ENCODE measurements at regions not wholly inside any gene's neighbourhood (a gene's known extent, or its start where the extent isn't known, plus 50 kb on each side); places are given as distances from the start of the nearest gene placed in this dataset.

DNA sequence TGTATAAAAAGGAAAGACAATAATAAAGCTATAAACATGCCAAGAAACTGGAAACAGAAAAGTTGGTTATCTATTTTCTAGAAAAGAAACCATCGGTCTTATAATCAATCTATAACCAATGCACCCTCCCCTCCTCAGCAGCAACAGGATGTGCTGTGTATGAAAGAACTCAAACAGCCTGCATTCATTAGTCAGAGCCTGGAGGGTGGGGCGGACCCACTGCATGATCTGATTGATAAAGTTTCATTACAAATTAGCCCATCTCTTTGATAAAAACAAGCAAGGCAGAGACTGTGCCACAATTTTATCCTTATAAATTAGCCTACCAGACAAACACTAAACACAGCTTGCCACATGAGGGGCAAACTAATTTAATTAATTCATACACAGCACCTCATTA, 448.1 kb downstream of the BCAT1 start:
- no peak for DNase-seq

GRCh38 chr12:24500421-24500820, 448.5 kb downstream of the BCAT1 start:
- DNase-seq, result no peak

DNA sequence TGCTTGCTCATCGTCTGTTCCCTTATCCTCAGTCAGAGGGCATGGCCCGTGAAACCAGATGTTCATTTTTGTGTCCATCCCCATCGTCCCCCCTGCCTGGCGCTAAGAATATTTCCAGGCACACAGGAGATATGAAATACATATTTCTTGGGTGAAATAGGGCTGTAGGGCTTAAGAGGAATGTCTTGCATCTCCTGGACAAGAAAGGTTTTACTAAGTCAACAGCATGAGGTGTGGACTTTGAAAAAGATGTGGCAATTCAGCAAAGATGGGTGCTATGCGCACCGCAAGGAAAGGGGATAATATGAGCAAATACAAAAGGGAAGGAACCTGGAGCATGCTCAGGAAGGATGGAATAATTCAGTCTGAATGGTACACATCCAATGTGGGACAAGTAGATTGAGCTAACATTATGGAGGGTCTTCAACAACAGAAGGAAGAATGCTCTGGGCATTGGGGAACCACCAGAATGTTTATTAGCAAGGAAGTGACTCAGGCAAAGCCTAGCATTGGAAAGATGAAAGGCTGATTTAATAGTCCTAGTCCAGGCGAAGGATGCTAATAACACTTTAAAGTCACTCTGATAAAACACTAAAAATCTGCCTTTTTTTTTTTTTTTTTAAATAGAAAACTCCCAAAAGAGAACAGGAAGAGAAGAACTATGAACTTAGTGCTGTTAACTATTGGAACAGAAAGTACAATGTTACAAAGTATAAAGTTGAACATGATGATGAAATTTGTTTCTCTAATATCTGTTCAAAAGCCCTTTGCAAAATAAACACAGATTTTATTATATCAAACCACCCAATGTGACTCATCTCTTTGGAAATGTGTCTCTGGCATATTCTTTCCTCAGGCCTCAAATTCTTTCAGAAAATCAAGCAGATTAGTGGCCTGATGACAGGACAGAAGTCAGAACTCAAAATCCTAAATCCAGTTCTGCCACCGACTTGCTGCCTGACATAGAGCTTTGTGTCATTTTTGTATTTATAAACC, 449.5 kb downstream of the BCAT1 start:
- no peak for DNase-seq

DNA sequence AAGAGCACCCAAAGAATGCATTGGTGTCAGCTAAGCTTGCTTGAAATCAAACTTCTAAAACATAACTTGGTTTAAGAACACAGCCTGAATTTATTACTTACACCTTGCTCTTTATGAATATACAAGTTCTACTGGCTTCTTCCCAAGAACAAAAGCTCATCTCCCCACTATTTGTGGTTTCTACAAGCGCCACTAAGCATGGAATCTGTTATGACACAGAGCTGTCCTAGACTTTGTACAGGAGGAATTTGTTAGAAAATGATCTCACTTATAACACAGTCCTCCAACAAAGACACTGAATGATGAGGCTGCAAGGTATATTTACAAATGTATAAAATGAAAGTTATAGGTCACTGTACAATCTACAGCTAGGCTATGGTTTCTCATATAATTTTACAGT, 452.1 kb downstream of the BCAT1 start:
- DNase-seq, result no peak

- no peak for DNase-seq
These were observed 454.5 kb downstream of the BCAT1 start for GRCh38 chr12:24494401-24494800.

- DNase-seq, result no peak
These were observed 456.9 kb downstream of the BCAT1 start for GRCh38 chr12:24491968-24492367.

DNA sequence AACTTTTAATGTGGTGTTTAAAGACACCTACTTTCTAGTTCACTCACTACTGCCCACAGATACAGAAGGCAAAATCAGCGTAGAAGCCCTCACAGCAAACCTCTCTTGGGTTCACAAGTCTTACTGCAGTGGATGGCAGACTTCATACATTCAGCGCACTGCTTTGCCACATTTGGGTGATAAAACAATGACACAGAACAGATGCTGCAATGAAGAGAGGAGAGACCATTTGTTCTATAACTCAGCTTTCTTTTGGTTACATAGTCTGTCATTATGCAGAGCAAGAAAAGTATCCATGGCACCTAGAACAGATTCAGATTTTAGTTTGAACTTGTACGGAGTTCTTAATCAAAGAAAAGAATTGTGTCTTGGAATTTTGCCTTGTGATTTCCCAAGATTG, 459.0 kb downstream of the BCAT1 start:
- DNase-seq, result no peak

DNA sequence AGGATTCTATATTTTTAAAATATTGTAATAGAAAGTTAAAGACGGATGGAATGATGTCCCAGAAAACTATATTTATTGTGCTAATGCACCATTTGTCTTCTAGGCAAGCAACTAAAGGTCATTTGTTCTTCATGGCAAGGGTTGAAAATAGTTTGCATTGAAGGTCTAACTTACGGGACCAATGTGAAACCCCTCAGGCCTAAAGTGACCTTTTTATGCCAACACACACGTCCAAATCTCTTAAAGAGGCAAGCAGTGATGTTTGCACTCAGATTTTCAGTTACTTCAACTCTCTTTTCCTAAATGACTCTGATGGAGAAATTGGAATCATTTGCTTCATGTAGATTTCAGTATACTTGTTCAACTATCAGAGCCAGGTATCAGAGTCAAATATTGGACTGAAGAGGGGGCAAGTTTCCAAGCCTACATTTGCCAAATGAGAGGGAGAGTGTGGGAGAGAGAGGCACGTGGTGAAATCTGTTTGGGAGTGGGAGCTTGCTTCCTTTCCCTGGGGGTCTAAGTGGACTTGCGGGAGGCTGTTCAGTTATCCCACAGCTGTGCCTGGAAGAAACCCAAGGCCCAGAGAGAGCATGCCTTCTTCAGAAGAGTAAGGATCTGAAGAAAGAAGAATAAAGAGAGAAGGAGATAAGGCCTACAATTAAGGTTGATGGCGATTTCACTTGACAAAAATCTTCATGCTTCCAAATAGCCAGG, 459.8 kb downstream of the BCAT1 start:
- DNase-seq, result no peak

- DNase-seq, result no peak
These were observed 460.8 kb downstream of the BCAT1 start for GRCh38 chr12:24488091-24488596.

GRCh38 chr12:24487606-24488005, 461.3 kb downstream of the BCAT1 start:
- no peak for DNase-seq

DNA sequence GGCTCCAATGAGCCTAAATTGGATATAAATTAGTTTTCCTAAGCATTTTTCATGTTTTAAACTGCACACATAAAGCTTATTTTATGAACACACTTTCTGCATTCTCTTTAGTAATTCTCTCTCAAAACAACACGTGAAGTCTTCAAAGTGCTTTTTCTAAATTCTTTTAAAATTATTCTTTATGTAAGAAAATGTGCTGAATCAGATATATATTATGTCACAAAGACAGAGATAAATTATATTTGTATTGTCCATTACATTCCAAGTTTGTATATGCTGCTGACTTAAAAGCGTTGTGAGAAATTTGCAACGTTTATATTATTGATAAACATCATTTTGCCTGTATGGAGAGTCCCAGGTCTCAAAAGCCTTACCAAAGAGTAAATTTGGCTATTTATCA, 465.2 kb downstream of the BCAT1 start:
- no peak for DNase-seq

- no peak for DNase-seq
These were observed 465.9 kb downstream of the BCAT1 start for GRCh38 chr12:24482882-24483604.

DNA sequence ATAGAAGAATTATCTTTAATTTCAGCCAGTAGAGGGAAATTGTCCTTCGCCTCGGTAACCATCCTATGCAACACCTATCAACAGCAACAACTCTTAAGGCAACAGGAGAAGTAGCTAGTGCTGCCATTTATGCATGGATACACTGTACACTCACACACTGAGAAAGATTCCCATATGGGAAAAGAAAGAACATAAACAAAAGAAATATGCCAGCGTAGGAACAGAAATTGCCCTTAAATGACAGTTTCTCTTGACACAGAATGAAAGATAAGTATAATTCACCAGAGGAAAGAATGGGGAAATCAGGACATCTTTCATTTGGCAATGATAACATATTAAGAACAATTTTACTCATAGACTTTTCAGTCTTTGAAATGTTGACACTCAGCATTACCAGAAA, 466.9 kb downstream of the BCAT1 start:
- DNase-seq, result no peak

DNA sequence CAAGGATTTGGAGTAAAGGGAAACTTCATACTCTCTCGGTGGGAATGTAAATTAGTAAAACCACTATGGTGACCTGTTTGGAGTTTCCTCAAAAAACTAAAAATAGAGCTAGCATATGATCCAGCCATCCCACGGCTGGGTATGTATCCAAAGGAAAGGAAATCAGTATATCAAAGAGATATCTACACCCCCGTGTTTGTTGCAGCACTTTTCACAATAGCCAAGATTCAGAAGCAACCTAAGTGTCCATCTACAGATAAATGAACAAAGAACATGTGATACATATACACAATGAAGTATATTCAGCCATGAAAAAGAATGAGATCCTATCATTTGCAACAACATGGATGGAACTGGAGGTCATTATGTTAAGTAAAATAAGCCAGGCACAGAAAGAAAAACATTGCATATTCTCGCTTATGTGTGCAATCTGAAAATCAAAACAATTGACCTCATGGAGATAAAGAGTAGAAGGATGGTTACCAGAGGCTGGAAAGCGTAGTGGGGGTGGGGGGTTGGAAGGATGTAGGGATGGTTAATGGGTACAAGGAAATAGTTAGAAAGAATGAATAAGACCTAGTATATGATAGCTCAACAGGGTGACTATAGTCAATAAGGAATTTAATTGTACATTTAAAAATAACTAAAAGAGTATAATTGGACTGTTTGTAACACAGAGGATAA, 468.0 kb downstream of the BCAT1 start:
- no peak for DNase-seq

GRCh38 chr12:24479131-24479530, 469.8 kb downstream of the BCAT1 start:
- DNase-seq, result no peak

- no peak for DNase-seq
These were observed 470.6 kb downstream of the BCAT1 start for GRCh38 chr12:24478254-24478653.

DNA sequence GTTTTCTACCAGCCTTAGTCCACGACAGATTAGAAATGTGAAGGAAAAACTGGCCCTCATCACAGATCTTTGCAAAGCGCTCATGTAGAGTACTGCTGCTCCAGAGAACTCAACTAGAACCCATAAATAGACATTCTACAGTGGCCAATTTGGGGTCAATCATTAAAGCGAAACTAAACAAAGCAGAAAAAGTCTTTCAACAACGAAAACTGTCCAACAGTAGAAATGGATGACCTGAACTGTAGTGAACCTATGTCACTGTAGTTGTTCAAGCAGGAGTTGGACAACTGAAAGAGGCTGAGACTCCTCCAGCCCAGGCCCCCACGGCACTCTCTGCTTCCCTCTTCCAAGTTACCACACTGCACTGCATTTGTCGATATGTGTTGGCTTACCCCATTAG, 472.6 kb downstream of the BCAT1 start:
- DNase-seq, result no peak

GRCh38 chr12:24475337-24475736, 473.6 kb downstream of the BCAT1 start:
- no peak for DNase-seq

DNA sequence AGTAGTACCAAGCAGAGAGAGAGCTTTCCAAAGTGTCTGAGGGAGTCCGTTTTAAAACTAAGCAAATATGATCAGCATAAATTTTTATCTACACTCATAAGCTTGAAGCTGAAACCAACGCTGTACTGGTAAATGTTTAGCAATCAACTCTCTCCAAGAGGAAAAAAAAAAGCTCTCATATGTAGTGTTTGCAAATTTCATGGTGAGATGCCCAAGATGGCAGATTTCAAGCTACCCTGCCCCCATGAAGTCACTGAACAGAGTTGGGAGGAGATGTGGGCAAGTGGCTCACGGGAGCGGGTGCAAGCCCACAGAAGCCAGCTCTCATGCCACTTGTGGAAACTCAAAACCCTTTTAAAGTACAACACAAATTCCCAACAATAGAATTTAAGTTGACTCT, 475.8 kb downstream of the BCAT1 start:
- DNase-seq, result no peak

DNA sequence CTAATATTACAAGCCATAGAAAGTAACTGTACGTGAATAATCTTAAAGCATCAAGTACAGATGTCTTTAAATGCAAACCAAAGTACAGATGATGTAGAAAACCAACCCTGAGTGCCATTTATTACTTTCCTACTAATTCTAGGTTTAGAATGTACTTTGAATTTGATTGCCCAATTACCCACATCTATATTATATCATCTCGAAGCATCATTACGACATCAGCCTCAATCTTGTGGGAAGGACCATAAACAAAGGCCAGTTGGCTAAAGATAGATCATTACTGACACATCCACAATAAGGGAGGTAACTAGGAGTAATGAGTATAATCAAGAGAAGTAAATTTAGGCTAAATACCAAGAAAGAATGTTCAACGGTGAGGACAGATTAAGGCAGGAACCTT, 478.9 kb downstream of the BCAT1 start:
- DNase-seq, result no peak

DNA sequence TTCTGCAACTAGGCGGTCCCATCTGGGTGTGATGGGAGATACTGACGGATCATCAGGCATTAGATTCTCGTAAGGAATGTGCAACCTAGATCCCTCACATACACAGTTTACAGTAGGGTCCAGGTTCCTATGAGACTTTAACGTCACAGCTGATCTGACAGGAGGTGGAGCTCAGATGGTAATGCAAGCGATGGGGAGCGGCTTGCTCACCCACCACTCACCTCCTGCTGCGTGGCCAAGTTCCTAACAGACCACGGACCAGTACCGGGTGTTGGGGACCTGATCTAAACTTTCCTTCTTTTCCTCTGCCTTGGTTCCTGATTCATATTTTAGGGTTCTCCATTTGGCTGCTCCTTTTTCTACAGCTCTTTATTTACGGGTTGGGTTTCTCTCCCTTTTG, 479.8 kb downstream of the BCAT1 start:
- DNase-seq, result no peak

DNA sequence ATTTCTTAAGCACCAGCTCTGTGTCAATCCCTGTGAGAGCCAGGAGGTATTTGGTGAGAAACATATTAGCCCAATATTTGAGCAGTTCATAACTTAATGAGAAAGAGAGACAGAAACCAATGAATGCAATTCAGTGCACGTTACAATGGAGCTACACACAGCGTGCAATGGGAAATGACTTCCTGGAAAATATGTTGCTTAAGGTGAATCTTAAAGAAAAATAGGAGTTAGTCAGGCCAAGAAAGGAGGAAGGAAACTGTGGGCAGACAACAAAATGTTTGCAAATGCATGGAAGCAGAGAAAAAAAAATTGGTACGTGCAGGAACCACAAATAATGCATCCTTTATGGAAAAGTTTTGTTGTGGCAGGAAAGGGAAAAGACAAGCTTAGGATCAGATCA, 481.7 kb downstream of the BCAT1 start:
- no peak for DNase-seq

DNA sequence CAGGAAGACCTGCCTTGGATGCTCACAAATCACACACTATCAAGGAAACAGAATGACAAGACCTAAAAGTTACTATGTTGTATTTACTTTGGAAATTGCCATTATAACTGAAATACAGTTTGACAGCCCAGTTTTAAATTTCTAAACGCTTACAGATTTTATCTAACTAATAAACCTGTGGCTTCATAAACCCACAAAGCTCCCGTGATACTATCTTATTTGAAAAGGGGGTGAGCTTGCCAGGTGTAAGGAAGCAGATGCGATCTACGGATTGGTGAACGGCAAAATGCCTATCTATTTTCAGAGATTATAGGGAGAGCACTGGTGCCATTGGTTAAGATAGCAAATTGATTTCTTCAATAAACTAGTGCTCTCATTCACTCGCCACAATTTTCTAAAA, 485.5 kb downstream of the BCAT1 start:
- no peak for DNase-seq

Measured in activated CD8-positive, alpha-beta memory T cell treated with anti-CD3 and anti-CD28 coated beads, Interleukin-2, amount 50 U/mL, for 4 hours (primary cell).